Adrenal gland (tissue), 5 donors: ENCODE measurements at regions not wholly inside any gene's neighbourhood (a gene's known extent, or its start where the extent isn't known, plus 50 kb on each side); places are given as distances from the start of the nearest gene placed in this dataset.

ENCODE experiments used
- POLR2A ChIP-seq, 2 donors: fragments of 450-650 bp; IDR thresholded peaks; one replicate each; pipeline ENCODE4 v1.6.1; 2017; ENCODE audit warnings: antibody characterized with exemption in 2 of 2, mild to moderate bottlenecking in 2 of 2, moderate library complexity in 1 of 2
- TF ChIP-seq, protein P1 (sequence below), 6 experiments: fragments of 450-650 bp in 4 of 6; fragments of 200-600 bp in 2 of 6; sonication (generic) in 1 of 6; IDR thresholded peaks; 1 replicate in 5 of 6; 2 replicates in 1 of 6; pipeline versions ENCODE4 v1.5.1 to v1.8.0; 2016 to 2021; ENCODE audit warnings: antibody characterized with exemption in 6 of 6, mild to moderate bottlenecking in 2 of 6, moderate library complexity in 1 of 6
- donor health status: DM: no; HTN: no; CAD: no.

GRCh38 chr5:174412374-174412773 is 312.0 kb upstream of the MSX2 start:
- TF ChIP-seq, protein P1, sequence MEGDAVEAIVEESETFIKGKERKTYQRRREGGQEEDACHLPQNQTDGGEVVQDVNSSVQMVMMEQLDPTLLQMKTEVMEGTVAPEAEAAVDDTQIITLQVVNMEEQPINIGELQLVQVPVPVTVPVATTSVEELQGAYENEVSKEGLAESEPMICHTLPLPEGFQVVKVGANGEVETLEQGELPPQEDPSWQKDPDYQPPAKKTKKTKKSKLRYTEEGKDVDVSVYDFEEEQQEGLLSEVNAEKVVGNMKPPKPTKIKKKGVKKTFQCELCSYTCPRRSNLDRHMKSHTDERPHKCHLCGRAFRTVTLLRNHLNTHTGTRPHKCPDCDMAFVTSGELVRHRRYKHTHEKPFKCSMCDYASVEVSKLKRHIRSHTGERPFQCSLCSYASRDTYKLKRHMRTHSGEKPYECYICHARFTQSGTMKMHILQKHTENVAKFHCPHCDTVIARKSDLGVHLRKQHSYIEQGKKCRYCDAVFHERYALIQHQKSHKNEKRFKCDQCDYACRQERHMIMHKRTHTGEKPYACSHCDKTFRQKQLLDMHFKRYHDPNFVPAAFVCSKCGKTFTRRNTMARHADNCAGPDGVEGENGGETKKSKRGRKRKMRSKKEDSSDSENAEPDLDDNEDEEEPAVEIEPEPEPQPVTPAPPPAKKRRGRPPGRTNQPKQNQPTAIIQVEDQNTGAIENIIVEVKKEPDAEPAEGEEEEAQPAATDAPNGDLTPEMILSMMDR (IDR thresholded peaks at IDR 0.05): no peak
- TF ChIP-seq POLR2A (IDR thresholded peaks at IDR 0.05): no peak
